B cell (primary cell): ENCODE measurements at regions not wholly inside any gene's neighbourhood (a gene's known extent, or its start where the extent isn't known, plus 50 kb on each side); places are given as distances from the start of the nearest gene placed in this dataset.

Source experiments
- CTCF ChIP-seq: fragments of 200-600 bp; IDR thresholded peaks from one replicate; pipeline ENCODE4 v1.8.0; 2022; ENCODE audit warnings: antibody characterized with exemption, mild to moderate bottlenecking
- EZH2 ChIP-seq: IDR thresholded peaks from 2 replicates; pipeline ENCODE4 v1.6.1; 2012; ENCODE audit warnings: borderline replicate concordance, low read depth, mild to moderate bottlenecking, moderate library complexity, low read length; ENCODE audit not compliant: insufficient read depth, poor library complexity, severe bottlenecking

- TF ChIP-seq EZH2 (no peak), CTCF (no peak)
These were observed 274.5 kb downstream of the LMO7 start for GRCh38 chr13:75910591-75910990.
